ENCODE measurements at regions not wholly inside any gene's neighbourhood (a gene's known extent, or its start where the extent isn't known, plus 50 kb on each side); places are given as distances from the start of the nearest gene placed in this dataset.

- TF ChIP-seq CTCF (IDR thresholded peaks at IDR 0.05) = no peak
- TF ChIP-seq POLR2A (IDR thresholded peaks at IDR 0.05) = no peak
These were observed 178.4 kb upstream of the CXADR start for GRCh38 chr21:17334484-17334883.
